Right ventricle myocardium superior (tissue), 1 donor: ENCODE measurements at regions not wholly inside any gene's neighbourhood (a gene's known extent, or its start where the extent isn't known, plus 50 kb on each side); places are given as distances from the start of the nearest gene placed in this dataset.
"Not testable (repeated sequence)": the region's sequence is repeated elsewhere in the genome, so short reads cannot be mapped to it uniquely, and the experiment has no call there.

Experiments used
- ATAC-seq: fragments of 200-7000 bp; cut with Tn5 transposase; one replicate; pipeline ENCODE4 v1.9.1; 2020; ENCODE audit warnings: mild to moderate bottlenecking; ENCODE audit not compliant: poor library complexity
- DNase-seq: peaks from one replicate; pipeline ENCODE4 v3.0.0-alpha.2; 2020
- intact Hi-C: fragments of 100-400 bp; cut with DNase I; formaldehyde crosslinking; loops from one replicate; pipeline ENCODE4 v1.11.2; 2022
- donor health status: DM: no; HTN: yes; CAD: no; lungs with severe emphysema.

DNA sequence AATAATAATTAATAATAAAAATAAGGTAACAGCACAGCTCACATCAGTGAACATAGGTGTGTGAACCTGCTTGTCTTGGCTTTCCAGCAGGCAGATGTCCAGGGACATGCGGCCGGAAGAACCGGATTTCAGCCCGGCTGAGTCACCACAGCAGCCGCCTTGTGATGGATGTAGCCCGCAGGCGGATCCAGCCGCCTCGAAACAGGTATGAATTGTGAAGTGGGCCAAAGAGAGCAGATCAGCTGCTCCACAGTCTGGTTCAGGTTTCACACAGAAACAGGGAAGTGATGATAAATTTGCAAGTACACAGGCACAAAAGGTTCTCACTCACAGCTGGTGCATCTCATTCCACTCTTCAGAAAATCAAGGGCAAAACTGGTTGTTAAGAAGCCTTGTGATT is 55.1 kb downstream of the ID4 start:
- intact Hi-C loops, result no loop called here
- DNase-seq, result no peak
- no peak for ATAC-seq

DNA sequence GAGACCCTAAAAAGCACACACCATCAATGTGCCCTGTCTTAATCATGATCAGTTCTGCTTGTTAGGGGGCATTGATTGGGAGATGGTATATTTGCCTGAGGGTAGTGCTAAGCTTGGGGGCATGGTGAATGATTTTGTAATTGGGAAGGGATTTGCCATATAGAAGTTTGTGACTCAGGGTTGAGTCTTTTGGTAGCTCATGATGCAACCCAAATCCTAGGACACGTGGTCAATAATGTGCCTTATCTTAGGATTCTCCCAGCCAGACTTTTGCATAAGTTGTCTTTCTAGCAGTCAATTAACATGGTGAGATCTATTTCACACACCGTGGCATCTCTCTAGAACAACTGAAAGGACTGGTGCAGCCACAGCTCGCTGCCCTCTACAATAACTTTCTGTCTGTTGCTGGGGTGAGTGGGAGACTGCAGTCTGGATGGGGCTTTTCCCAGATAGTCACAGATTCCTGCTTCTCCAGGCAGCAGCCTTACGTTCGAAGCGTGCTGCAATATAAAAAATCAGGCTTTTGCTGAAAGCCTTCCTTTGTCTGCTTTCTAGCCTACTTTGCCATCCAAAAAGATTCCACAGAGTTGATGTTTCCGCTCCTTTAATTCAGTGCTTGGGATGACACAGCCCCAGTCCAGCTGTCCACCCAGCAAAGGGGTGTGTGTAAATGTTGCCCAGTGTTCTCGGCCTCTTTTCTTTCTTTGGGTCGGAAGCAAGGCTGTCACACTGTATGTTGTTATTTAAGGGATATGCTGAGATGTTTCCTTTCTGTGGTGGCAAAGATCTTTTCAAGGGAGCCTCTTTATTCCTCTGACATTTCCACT is 58.9 kb downstream of the ID4 start:
- ATAC-seq (no peak), DNase-seq (no peak)
- intact Hi-C loops, result no loop called here

DNA sequence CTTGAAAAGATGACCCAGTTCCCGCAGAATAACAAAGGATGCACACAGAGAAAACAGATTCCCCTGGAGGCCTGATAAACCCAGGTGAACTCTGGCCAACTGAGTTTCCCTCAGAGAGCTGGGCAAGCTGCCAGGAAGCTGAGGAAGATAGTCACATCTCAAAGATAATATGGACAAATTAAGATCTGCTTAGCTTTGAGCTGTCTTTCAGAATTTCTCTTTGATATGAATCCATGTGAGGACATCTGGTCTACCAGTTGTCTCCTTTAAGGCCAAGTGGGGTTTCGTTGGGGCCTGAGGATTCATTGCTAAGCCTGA is 59.5 kb downstream of the ID4 start:
- no peak for DNase-seq
- no peak for ATAC-seq
- intact Hi-C loops, result no loop called here

DNA sequence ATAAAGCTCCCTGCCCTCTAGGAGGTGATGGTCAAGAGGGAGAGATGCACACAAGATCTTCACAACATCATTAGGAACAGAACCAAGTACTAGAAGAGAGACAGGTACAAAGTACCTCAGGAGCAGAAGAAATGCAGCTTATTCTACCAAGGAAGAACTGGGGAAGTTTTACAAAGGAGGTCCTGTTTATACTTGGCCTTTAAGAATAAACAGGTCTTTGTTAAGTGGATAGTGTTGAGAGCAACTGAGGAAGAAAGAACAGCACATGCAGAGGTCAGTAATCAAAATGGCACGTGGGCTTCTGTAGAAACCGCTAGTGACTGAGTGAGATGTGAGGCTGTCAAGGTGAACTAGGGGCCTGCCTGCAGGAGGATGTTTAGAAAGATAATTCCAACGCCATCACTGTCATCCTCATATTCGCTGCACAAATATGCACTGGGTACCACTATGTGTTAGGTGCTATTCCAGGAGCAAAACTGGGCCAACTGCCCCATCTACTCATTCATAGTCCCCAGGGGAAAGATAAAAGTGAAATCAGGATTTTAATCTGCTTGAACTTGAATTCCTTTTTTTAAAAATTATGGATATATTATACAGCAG is 61.1 kb downstream of the ID4 start:
- intact Hi-C loops, result no loop called here
- DNase-seq, result no peak
- no peak for ATAC-seq

DNA sequence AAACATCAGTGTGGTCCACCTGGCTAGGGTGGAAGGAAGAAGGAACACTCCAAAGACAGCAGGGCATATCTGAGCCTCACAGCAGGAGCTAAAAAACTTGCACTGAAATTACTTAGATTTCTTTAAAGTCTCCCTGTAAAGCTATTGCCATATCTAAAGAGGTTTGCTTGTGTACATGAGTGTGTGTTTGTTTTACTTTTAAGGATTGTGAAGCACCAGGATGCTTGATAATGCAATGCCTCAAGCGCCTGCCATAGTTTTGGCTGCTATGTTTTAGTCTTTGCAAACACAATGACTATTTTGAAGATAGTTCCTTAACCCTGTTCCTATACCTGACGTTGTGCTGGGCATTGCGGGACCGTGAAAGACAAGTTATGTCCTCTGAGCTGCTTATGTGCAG is 65.0 kb downstream of the ID4 start:
- DNase-seq (no peak), ATAC-seq (no peak)
- intact Hi-C loops, result no loop called here

DNA sequence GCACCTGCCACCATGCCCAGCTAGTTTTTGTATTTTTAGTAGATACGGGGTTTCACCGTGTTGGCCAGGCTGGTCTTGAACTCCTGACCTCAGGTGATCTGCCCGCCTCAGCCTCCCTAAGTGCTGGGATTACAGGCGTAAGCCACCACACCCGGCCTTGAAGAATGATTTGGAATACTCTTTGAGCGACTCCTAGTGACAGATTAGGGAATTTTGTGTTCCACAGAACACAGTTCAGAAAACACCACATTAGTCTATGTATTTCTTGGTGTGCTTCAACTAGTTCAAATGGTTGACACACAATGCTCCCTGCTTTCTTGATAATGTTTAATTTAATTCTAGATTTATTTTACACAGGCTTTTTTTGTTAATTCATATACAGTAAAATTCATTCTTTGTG is 67.2 kb downstream of the ID4 start:
- intact Hi-C loops, ATAC-seq, DNase-seq: not testable (repeated sequence)

DNA sequence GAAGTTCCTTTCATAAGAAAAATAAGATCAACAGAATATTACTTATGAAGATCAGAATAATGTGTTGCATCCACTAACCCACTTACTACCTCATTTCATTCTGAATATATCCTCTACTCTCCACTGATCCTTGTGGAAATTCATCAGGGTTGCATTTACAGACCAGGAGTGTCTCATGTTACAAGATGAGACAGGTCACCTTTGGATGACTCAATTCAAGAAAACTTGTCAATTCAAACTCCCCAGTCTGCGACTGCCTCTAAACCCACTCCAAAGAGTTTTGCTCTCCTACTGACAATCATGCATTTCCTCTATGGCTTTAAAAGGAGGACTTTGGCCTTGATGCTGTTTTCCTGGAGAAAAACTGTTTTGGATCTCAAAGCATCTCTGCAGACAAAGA is 68.4 kb downstream of the ID4 start:
- intact Hi-C loops, result no loop called here
- no peak for ATAC-seq
- DNase-seq, result no peak

DNA sequence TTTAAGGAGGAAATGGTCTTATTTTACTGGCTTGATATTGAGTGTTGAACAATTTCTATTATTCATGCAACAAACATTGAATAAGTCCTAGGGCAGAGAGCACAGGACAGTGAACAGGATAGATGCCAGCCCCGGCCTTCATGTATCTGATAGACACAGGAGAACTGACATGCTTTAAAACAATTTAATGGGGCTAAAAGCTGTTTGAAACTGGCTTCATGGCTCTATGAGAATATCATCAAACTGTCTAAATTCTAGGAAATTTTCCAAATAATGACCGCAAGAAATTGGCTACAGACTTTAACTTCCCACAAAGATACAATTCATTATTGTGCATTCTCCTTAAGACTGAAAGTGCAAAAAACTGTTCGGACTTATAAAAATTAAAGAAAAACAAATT is 69.0 kb downstream of the ID4 start:
- intact Hi-C loops, result no loop called here
- no peak for DNase-seq
- ATAC-seq, result peak; percentile 43

DNA sequence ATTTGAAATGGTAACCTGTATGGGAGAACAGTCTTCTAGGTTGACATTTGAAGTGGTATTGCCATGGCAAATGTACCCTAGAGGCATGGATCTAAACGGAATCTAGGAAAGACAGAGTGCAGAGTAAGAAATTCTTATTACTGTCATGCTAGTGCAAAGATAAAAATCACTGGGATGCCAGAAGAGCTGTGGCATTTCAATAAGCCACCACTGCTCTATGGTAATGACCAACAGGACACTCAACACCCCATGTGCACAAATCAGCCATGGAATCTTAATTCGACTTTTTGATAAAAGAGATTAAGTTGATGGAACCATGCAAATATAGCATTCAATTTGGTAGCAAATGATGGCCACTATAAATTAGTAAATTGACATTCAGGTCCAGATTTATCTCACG is 74.1 kb downstream of the ID4 start:
- no peak for DNase-seq
- intact Hi-C loops, result no loop called here
- no peak for ATAC-seq

DNA sequence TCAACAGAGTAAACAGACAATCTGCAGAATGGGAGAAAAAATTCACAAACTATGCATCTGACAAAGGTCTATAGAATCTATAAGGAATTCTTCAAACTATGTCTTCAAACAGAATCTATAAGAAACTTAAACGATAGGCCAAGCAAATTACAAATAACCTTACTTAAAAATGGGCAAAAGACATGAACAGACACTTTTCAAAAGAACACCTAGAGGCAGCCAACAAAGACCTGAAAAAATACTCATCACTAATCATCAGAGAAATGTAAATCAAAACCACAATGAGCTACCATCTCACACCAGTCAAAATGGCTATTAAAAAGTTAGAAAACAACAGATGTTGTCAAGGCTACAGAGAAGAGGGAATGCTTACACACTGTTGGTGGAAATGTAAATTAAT is 81.3 kb downstream of the ID4 start:
- ATAC-seq (no peak), DNase-seq (no peak)
- intact Hi-C loops, result no loop called here

DNA sequence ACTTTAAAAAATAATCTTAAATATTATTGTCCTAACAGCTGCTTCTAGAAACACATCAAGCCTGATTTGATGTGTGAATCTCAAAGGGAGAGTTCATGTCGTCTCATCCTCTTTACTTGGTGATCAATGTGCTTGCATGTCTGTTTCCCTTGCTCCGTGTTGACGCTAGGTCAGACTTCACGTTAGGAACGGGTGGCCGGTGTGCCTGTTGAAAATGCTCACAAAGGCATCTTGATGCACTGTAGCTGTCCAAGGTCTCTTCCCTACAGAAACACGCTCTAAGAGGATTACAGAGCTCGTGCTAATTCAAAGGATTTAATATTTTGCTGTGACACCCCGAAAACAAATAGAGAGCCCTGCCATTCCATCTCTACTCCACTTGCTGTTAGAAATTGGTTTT is 84.6 kb downstream of the ID4 start:
- ATAC-seq, result no peak
- intact Hi-C loops, result no loop called here
- DNase-seq, result no peak

DNA sequence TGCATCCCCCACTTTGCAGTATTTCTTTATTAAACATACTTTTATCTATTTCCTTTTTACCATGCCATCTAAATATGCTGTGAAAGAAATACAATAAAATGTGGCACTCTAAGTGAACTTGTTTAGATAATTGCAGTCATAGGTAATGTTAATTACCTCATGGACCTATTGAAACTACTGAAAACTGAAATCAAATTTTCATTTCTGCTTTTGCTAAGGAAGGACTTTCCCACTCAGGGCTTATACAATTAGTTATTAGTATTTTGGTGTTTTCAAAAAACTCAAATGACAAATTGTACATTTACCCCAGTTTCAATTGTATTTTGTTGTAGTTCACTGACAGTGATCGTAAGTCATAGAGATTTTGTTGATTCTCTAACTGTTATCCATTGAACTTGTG is 88.4 kb downstream of the ID4 start:
- intact Hi-C loops, result no loop called here
- no peak for DNase-seq
- ATAC-seq, result no peak

DNA sequence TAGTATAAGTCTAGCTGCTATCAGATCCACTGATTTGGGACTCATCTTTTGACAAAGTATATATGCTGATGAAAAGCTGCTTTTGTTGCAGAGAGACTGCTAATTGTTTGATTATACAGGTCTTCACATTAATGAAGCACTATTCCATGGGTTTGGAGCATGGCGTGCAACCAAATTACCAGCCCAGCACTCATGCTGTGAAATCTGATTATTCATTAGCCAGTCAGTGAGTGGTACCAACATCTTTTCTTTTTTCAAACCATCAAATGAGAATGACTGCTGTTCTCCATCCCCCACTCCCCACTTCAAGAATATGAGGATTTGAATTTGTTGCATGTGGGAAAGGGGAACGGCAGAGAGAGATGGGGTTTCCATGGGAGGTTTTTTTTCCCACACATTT is 91.3 kb downstream of the ID4 start:
- no peak for ATAC-seq

DNA sequence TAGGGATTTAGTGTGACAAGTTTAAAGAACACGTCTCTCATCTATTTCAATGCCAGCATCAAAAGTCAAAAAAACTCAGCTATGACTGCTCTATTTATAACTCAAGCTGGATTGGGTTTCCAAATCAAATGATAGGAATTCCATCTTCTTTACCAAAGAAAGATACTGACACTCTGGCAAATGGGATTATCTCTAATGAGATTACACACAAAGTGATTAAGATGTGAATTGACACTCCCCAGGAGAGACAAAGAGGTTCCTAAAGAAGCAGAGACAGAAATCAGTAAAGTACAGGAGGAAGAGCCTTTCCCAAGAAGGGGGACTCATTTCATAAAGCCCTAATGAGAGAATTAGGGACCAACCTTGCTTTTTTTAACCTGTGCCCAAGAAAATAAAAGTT is 92.1 kb downstream of the ID4 start:
- intact Hi-C loops, result no loop called here
- DNase-seq (no peak), ATAC-seq (no peak)

More for the DNA sequence above, 91.3 kb downstream of the ID4 start:
- intact Hi-C loops, result no loop called here
- no peak for DNase-seq

DNA sequence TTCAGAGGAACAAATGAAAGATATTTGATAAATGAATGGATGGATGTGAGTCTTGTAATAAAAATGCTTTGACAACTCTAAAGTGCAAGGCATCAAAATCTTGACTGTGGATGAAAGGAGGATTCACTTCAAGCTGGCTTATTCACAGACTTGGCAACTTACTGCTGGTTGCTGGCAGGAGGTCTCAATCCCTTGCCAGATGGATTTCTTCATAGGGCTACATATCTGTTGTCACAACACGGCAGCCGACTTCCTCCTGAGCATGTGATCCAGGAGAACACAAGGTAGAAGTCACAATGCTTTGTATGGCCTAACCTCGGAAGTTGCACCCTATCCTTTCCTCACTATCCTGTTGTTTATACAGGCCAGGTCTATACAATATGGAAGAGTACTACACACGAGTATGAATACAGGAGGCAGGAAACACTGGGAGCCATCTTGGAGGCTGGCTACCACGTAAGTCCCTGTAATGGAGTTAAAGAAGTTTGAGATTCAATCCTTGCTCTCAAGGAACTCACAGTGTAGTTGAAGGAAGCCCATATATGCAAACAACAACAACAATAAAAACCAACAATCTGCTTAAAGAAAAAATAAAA is 97.9 kb downstream of the ID4 start:
- ATAC-seq, result no peak
- intact Hi-C loops, result no loop called here

DNA sequence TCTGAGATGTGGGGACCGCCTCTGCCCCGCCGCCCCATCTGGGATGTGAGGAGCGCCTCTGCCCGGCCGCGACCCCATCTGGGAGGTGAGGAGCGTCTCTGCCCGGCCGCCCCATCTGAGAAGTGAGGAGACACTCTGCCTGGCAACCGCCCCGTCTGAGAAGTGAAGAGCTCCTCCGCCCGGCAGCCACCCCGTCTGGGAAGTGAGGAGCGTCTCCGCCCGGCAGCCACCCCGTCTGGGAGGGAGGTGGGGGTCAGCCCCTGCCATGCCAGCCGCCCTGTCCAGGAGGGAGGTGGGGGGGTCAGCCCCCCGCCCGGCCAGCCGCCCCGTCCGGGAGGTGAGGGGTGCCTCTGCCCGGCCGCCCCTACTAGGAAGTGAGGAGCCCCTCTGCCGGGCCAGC is 102.2 kb downstream of the ID4 start:
- intact Hi-C loops, DNase-seq, ATAC-seq: not testable (repeated sequence)

More for the DNA sequence above, 97.9 kb downstream of the ID4 start:
- no peak for DNase-seq

DNA sequence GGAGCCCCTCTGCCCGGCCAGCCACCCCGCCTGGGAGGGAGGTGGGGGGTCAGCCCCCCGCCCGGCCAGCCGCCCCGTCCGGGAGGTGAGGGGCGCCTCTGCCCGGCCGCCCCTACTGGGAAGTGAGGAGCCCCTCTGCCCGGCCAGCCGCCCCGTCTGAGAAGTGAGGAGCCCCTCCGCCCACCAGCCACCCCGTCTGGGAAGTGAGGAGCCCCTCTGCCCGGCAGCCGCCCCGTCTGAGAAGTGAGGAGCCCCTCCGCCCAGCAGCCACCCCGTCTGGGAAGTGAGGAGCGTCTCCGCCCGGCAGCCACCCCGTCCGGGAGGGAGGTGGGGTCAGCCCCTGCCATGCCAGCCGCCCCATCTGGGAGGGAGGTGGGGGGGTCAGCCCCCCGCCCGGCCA is 102.8 kb downstream of the ID4 start:
- DNase-seq, intact Hi-C loops, ATAC-seq: not testable (repeated sequence)

DNA sequence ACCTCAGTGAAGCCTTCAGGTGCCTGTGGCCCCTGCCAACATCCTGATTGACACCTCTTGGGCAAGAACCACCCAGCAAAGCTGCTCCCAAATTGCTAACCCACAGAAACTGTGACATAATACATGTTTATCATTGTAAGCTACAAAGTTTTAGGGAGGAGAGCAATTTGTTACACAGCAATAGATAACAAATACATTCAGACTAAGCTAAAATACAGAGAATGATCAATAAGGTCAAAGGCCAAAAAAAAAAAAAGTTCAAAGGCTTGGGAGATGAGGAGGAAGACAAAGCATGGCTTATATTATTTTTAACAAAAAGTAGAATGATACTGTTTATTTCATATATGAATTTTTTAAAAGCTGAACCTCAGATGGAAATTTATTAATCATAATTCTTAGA is 105.9 kb downstream of the ID4 start:
- ATAC-seq, result no peak
- intact Hi-C loops, result no loop called here
- DNase-seq, result no peak

DNA sequence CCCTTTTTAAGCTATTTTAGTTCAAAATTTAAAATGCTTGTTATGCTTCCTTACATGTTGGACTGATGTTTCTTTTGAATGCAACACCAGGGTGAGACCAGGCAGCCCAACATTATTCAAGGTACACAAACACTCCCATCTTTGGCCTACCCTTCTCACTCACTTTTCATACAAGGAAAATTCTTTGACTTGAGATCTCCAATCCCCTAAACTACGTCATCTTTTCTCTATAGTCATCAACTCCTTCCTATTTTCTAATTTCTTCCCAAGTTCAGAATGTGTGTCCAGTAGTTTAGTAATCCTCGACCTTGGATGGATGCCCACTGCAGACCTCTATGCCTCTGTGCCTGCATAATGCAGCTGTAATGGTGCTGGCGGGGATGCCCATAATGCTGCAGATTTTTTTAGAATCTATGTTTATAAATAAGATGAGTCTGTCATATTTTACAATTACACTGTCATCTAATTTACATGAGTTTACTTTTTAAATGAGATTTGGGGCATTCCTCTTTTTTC is 108.7 kb downstream of the ID4 start:
- ATAC-seq (no peak), DNase-seq (no peak)
- intact Hi-C loops, result no loop called here

DNA sequence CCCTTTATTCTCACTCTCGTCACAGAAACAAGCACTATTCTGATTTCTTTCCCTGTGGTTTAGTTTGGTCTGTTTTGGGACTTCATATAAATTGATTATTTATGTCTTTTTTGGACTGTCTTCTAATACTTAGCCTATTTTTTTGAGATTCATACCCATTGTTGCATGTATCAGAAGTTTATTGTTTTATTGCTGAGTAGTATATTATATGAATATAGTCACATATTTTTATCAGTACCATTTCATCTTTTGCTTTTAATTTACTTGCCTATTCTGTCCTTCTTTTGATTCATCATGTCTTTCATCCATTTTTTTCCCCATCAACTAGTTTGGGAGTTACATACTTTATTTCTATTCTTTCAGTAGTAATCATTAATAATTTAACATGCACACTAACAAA is 112.0 kb downstream of the ID4 start:
- ATAC-seq (no peak), DNase-seq (no peak)
- intact Hi-C loops, result no loop called here
